ENCODE measurements at regions not wholly inside any gene's neighbourhood (a gene's known extent, or its start where the extent isn't known, plus 50 kb on each side); places are given as distances from the start of the nearest gene placed in this dataset.

DNA sequence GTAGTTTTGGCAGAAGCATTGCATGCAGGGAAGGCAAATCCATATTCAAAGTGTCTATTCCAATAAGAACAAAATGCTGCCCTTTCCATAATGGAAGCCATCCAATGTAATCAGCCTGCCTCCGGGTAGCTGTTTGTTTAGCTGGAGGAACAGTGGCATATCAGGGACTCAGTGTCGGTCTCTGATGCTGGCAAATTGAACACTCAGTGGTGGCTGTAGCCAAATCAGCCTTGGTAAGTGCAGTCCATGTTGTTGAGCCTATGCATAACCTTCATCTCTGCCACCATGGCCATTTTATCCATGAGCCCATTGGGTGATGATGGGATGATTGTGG is 147.8 kb upstream of the MAX start:
- DNase-seq (ENCODE audit: low read depth), result no peak

DNA sequence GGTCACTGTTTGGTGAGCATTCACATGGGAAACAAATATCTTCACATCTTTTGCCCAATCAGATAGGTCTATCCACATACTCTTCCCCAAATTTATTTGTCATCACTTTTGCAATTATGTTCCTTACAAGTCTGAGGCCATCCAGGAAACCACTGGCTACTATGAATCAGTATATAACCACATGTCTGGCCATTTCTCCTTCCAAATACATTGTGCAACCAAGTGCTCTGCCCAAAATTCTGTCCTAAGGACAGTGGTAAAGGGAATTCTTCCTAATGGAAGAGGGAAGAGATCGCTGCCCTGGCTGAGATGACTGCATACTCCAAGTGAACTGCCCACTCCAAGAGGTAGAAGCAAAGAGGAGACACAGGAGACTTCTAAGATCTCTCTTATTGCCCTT is 148.9 kb upstream of the MAX start:
- no peak for DNase-seq (ENCODE audit: low read depth)

DNA sequence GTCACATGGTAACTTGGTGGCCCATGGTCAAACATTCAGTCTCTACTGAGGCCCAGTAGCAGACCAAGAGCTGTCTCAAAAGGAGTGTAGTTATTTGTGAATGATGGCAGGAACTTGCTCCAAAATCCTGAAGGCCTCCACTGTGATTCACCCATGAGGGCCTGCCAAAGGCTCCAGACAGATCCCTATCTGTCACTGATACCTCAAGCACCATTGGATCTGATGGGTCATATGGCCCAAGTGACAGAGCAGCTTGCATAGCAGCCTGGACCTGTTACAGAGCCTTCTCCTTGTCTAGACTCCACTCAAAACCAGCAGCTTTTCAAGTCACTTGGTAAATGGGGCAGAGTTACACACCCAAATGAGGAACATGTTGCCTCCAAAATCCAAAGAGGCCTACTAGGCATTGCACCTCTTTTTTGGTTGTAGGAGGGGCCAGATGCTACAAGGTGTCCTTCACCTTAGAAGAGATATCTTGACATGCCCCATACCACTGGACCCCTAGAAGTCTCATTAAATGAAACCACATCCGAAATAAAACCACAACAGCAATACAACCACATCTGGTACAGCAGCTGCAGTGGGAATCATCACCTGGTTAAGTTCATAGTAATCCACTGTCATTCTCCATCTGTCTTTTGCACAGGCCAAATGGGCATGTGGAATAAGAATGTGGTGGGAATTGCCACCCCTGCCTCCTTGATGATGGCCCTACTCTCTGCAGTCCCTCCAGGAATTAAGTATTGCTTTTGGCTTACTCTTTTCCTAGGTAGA is 150.4 kb upstream of the MAX start:
- DNase-seq (ENCODE audit: low read depth), result no peak

DNA sequence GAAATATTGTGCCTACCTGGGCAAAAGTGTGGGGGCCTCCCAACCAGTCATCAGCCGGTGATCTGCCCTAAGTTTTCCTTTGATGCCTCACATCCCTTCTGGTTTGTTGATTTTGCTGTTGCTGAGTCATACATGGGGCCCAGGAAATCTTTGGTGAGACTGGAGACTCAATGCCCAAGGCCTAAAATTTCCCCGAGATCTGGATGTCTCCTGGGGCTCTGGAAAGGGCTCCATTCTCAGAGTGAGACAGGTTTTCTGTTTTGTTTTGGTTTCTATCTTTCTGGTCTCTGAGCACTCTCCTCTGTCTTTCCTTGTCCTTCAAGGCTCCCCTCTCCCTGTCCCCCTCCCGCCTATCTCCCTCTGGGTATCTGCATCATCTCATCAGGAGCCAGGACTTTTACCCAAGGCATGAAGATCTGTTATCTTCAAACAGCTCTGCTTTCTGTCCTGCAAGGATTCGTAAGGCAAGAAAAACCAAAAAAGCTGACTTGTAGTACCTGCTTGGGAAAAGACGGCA is 152.8 kb upstream of the MAX start:
- no peak for DNase-seq (ENCODE audit: low read depth)

DNA sequence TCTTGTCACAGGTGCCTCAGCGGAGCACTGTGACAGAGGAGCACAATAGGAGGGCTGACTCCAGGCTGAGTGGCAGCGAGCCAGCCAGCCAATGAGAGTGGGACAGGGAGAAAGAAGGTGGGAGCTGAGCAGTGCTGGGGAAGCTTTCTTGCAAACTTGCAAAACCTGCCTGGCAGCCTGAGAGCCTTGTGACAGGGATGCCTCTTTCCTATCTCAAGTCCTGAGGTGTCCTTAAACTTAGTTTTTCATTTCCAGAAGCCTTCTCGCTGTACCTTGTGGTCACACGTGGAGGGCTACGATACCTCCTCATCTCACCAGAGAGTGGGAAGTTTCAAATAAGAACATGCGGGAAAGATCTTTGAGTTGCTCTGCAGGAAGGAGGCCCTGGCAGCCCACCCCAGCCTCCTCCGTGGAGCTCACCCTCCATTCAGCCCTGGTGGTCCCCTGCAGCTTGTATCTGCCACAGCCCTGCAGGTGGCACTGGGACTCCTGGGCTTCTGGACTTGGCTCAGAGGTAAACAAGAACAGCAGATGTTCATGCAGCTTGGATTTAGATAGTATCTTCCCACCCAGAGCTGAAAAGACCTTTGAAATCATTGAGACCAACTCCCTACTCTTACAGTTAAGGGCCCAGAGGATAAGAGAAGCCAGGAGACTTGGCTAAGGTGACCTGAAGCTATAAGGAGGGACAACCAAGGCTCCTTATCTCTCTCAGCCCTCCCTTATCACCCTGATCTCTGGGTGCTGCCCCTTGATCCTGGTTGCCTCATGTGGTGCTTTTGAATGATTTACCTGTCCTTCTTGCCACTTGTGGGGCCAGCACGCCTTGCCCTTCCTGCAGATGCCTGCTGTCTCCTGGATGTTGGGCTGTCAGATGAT is 153.5 kb upstream of the MAX start:
- DNase-seq (ENCODE audit: low read depth), result no peak

DNA sequence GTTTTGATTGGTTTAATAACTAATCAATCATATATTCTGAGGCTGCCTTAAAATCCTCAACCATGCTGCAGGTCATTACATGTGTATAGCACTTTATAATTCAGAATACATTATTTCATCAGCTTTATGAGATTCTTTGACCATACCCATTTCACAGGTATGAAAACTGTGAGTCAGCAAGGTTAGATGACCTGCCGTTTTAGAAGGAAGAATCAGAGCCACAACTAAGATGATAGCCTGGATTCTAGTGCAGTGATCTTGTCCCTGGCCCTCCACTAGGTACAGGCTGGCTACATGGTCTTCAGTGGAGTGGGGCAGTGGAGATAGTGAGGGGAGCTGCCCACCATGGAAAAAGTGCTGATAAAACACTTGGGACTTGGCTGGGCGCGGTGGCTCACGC is 154.4 kb upstream of the MAX start:
- no peak for DNase-seq (ENCODE audit: low read depth)

DNA sequence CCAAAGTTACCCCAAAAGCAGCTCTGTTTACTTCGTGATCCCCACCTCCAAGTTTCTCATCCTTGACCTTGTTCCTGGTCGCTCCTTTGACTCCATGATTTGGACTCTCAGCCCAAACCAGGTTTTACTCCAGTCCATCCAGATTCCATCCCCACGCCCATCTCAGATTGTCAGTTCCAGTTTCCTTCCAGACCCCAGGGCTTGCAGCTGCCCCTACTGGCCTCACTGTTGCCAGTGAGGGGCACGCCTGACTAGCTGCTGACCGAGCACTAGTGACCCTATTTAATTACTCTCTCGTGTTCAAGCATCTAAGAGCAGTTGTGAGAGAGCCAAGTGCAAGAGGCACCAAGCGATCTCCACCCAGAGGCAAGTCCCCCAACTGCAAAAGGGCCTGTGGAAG is 155.1 kb upstream of the FUT8 start:
- DNase-seq (ENCODE audit: low read depth), result no peak

DNA sequence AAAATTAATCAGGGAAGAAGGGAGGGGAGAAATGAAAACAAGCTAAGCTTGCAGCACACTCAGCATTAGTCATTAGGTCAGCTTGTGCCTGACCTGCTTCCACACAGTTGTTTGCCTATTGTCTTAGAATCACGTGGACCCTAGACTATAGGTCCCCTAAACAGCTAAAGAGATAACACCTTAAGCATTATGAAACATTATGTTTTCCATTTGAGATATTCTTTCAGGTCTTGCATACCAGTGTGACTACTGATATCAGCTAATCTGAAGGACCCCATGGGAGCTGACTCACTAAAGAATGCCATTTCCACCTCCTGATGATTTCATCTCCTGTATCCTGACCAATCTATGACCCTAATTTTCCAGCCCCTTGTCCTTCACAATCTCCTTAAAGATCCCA is 154.1 kb upstream of the FUT8 start:
- DNase-seq (ENCODE audit: low read depth), result no peak

DNA sequence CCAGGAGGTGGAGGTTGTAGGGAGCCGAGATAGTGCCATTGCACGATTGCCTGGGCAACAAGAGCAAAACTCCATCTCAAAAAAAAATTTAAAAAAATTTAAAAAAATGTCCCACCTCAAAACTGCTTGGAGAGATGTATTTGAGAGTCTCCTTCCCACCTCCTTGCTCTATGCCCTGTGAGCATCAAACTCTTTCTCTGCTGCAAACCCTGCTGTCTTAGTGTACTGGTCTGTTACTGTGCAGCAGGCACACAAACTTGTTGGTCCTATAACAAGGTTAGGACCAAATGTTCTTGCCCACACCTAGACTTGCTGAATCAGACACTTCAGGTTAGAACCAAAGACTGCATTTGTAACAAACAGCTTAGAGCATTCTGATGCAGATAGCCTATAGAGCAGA is 153.5 kb upstream of the FUT8 start:
- no peak for DNase-seq (ENCODE audit: low read depth)

DNA sequence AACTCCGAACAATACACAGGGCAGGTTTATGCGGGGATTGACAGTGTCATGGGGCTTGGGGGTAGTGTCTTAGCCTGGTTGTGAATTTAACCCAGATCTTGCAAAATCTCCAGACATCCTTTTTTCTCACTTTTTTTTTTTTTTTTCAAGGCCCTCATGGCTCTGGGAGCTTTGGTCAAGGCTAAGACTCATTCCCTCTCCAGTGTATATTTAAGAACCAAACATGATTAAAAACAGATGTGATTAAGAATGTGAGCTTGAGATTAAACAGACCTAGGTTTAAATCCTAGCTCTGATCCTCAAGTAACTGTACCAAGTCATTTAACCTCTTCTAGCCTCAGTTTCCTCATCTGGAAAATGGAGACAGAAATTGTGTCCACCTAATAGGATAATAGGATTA is 151.7 kb upstream of the FUT8 start:
- DNase-seq (ENCODE audit: low read depth), result no peak

DNA sequence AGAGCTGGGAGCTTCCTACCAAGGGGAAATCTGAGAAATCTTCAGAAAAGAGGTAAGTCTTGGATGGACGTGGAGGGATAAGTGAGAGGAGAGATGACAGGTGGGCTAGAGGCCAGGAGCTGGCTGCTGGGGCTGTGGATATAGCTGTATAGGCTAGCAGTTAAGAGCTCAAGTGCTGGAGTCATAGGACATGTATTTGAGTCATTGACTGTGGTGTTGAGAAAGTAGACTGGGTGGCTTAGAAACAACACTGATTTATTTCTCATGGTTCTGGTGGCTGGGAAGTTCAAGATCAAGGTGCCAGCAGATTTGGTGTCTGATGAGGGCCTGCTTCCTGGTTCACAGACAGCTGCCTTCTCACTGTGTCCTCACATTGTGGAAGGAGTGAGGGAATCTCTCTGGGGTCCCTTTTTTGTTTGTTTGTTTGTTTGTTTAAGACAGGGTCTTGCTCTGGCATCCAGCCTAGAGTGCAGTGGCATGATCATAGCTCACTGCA is 151.1 kb upstream of the FUT8 start:
- DNase-seq (ENCODE audit: low read depth), result no peak

DNA sequence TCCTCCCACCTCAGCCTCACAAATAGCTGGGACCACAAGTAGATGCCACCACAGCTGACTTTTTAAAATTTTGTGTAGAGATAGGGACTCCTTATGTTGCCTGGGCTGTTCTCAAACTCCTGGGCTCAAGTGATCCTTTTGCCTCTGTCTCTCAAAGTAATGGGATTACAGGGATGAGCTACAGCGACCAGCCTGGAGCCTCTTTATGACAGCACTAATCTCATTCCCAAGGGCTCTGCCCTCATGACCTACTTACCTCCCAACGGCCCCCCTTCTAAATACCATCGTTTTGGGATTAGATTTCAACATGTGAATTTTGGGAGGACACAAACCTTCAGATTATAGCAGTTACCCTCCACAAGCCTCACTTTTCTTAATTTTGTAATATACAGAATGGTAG is 150.6 kb upstream of the FUT8 start:
- no peak for DNase-seq (ENCODE audit: low read depth)

DNA sequence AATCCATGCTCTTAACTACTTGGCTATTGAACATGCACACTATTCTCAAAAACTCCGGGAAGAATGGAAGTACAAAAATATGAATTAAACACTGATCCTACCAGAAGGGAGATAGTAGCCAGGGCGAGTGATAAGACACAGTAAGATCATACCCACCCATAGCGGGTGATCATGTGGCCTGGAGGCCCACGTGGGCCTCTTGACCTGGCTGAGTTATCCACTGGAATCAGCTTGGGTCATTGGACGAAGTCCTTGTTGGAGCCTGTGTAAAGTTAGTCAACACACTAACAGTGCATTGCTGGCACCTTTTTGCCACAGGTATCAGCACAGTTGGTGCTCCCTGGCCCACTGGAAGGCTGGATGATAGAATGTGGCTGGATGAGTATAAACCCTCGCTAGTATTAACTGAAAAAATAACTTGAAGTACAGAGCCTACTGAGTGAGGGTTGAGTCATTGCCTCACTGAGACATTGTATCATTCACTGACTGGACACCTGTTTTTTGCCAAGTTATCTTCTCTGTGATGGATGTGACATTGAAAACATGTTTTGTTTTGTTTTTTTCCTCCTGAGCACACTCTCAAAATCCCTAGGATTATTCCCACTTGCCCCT is 149.2 kb upstream of the FUT8 start:
- DNase-seq (ENCODE audit: low read depth), result no peak

DNA sequence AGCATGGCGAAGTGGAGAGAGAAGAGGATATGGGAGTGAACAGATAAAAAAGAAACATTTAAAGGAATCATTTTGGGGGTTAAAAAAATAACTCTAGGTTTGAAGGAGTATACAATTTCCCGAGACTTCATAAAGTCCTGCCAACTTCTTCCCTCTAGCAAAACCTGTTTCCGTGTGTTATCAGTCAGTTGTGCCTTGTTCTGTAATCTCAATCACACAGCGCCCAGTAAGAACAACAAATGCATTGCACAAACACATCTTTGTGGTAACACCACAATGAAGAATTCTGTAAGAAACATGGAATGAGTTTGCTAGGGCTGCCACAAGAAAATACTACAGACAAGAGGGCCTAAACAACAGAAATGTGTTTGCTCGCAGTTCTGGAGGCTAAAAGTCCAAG is 144.7 kb upstream of the FUT8 start:
- no peak for DNase-seq (ENCODE audit: low read depth)

DNA sequence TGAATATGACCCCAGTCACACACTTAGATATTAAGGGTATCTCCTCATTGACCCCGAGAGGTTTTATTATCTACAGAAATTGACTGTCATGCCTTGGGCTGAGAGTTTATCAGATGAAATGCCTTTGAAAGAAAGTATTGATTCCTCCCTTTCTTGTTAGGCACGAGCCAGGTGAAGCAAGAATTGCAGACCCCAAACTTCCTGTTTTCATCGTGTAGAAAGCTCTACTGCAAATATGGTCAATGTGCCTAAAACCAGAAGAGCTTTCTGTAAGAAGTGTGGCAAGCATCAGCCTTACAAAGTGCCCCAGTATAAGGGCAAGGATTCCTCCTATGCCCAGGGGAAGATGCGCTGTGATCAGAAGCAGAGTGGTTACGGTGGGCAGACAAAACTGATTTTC is 143.9 kb upstream of the FUT8 start:
- no peak for DNase-seq (ENCODE audit: low read depth)

DNA sequence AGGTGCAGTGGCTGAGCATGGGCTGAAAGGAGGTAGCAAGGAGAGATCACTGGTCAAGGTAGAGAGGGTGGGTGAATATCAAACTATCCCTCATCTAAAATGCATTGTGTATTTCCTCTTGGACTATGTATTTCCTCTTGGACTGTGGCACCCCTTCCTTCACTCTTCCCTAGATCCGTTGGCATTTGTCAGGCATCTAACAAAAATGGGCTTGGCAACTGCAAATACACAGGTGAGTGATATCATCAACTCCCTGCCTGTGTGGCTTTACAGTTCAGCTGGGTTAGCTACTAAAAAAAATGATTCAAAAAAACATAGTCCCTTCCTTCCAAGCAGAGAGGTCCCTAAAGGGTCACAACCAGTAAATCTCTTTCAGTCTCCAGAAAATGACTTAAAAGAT is 142.8 kb upstream of the FUT8 start:
- DNase-seq (ENCODE audit: low read depth), result no peak

DNA sequence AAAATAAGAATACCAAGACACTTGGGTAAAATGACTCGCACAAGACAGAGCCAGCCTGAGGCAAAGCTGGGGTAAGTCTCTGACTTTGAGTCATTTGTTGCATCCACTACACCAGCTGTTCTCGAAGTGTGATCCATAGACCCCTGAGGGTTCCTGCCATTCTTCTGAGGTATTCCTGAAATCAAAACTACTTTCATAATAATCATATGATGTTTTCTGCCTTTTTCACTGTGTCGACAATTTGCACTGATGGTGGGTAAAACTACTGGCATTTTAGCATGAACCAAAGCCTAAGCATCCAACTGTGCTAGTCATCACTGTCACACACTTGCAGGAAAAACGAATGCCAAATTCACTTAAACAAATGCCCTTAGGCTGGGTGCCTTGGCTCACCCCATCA is 135.5 kb upstream of the FUT8 start:
- DNase-seq (ENCODE audit: low read depth), result no peak

DNA sequence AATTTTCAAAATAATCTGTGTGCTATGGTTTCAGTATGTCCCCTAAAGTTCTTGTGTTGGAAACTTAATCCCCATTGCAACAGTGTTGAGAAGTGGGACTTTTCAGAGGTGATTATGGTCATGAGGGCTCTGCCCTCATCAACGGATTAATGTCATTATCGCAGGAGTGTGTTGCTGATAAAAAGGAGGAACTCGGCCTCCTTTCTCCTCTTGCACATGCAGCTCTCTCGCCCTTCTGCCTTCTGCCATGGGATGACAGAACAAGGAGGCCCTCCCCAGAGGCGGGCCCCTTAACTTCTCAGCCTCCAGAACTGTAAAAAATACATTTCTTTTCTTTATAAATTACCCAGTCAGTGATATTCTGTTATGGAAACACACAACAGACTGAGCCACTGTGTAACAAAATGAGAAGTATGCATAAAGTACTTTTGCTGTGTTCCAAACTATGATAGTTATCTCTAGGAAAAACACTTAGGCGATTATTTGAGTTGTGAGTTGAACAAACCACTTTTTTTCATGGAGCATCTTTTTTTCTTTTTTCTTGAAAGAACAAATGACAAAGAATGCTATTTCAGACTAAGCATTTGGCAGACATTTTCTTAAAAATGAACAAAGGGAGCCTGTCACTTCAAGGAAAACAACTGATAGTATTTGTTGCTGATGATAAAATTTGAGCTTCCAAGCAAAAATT is 134.8 kb upstream of the FUT8 start:
- no peak for DNase-seq (ENCODE audit: low read depth)

DNA sequence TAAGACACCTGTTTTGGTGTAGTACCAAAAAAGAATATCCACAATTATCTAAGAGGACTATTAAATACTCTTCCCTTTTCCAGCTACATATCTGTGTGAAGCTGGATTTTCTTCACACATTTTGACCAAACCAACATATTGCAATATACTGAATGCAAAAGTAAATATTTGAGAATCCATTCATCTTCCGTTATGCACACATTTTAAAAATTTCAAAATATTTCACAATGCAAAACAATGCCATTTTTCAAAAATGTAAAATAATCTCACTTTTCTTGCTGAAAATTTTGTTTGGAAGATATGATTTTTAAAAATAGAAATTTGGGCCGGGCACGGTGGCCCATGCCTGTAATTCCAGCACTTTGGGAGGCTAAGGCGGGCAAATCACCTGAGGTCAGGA is 133.9 kb upstream of the FUT8 start:
- DNase-seq (ENCODE audit: low read depth), result no peak

DNA sequence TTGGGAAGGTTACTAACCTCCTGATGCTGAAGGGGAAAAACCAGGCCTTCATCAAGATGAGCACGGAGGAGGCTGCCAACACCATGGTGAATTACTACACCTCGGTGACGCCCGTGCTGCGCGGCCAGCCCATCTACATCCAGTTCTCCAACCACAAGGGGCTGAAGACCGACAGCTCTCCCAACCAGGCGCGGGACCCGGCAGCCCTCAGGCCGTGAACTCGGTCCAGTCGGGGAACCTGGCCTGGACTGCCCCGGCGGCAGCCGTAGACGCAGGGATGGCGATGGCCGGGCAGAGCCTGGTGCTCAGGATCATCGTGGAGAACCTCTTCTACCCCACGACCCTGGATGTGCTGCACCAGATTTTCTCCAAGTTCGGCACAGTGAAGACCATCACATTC is 133.0 kb upstream of the FUT8 start:
- no peak for DNase-seq (ENCODE audit: low read depth)

DNA sequence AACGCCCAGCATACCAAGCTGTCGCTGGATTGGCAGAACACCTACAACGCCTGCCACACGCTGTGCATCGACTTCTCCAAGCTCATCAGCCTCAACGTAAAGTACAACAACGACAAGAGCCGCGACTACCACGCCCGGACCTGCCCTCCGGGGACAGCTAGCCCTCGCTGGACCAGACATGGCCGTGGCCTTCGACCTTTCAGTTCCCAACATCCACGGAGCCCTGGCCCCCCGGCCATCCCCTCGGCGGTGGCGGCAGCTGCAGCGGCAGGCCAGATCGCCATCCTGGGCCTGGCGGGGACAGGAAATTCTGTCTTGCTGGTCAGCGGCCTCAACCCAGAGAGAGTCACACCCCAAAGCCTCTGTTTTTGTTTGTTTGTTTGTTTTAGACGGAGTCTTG is 132.6 kb upstream of the FUT8 start:
- DNase-seq (ENCODE audit: low read depth), result no peak

DNA sequence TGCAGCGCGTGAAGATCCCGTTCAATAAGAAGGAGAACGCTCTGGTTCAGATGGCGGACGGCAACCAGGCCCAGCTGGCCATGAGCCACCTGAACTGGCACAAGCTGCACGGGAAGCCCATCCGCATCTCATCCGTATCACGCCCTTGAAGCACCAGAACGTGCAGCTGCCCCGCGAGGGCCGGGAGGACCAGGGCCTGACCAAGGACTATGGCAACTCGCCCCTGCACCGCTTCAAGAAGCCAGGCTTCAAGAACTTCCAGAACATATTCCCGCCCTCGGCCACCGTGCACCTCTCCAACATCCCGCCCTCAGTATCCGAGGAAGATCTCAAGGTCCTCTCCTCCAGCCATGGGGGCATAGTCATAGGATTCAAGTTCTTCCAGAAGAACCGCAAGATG is 131.9 kb upstream of the FUT8 start:
- no peak for DNase-seq (ENCODE audit: low read depth)
